WI38 (cell line): ENCODE measurements at regions not wholly inside any gene's neighbourhood (a gene's known extent, or its start where the extent isn't known, plus 50 kb on each side); places are given as distances from the start of the nearest gene placed in this dataset.
"Not testable (repeated sequence)": the region's sequence is repeated elsewhere in the genome, so short reads cannot be mapped to it uniquely, and the experiment has no call there.

Experiments
- H3K4me3 ChIP-seq: 2 replicates; pipeline ENCODE4 v1.5.1; 2011; ENCODE audit warnings: low read depth, mild to moderate bottlenecking, control low read depth, low read length
- CTCF ChIP-seq: IDR thresholded peaks from 2 replicates; pipeline ENCODE4 v1.5.1; 2012; ENCODE audit warnings: low read depth, mild to moderate bottlenecking, control low read depth, low read length

- no peak overlapping the region for H3K4me3 ChIP-seq
- no peak for TF ChIP-seq CTCF
Measured at GRCh38 chr10:105585171-105585570, 944.1 kb downstream of the SORCS3 start.

GRCh38 chr10:105579112-105579511, 938.0 kb downstream of the SORCS3 start:
- no peak for TF ChIP-seq CTCF
- no peak overlapping the region for H3K4me3 ChIP-seq

- no peak for TF ChIP-seq CTCF
- no peak overlapping the region for H3K4me3 ChIP-seq
Measured at GRCh38 chr10:105577865-105578607, 936.9 kb downstream of the SORCS3 start.

GRCh38 chr10:105559333-105560097, 918.4 kb downstream of the SORCS3 start:
- H3K4me3 ChIP-seq: no peak overlapping the region
- no peak for TF ChIP-seq CTCF

GRCh38 chr10:105550453-105550852, 909.4 kb downstream of the SORCS3 start:
- H3K4me3 ChIP-seq: not testable (repeated sequence)

GRCh38 chr10:105549731-105550130, 908.6 kb downstream of the SORCS3 start:
- no peak overlapping the region for H3K4me3 ChIP-seq
- no peak for TF ChIP-seq CTCF

- no peak for TF ChIP-seq CTCF
- no peak overlapping the region for H3K4me3 ChIP-seq
Measured at GRCh38 chr10:105545101-105545500, 904.0 kb downstream of the SORCS3 start.

- TF ChIP-seq CTCF: no peak
- no peak overlapping the region for H3K4me3 ChIP-seq
Measured at GRCh38 chr10:105540381-105540780, 899.3 kb downstream of the SORCS3 start.
